ENCODE measurements at regions not wholly inside any gene's neighbourhood (a gene's known extent, or its start where the extent isn't known, plus 50 kb on each side); places are given as distances from the start of the nearest gene placed in this dataset.
"Not testable (repeated sequence)": the region's sequence is repeated elsewhere in the genome, so short reads cannot be mapped to it uniquely, and the experiment has no call there.

GRCh38 chr15:77877869-77878577, 199.5 kb downstream of the TBC1D2B start:
- no peak for DNase-seq (ENCODE audit: low read depth in 2 of 2)

- DNase-seq (ENCODE audit: low read depth in 2 of 2): not testable (repeated sequence)
Observed at GRCh38 chr15:77876107-77876820, 201.2 kb downstream of the TBC1D2B start.

DNA sequence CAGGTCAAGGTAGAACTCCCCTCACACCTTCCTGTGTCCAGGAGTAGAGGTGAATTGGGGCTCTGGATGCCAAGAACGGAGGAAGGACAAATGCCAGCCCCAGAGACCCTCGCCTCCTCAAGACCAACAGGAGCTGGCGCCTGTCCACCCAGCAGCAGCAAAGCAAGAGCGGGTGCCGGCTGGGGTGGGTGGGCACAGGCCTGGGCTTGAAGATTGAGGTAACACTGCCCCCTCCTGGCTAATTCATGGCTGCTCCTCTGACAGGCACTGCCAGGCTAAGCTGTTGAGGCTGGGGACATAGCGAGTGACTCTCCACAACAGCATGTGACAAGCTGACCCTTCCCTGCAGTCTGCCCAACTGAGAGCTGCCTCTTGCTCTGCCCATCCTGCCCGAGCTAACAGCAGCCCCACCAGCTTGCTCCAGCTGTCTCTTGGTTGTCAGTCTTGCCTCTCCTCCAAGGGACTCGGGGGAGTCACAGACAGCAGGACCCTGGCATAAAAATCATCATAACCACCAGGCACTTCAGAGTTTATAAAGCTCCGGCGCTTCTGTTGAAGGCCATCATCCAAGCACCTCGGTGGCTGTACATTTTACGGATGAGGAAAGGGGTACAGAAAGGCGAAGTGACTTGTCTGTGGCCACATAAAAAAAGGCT, 202.3 kb downstream of the TBC1D2B start:
- peak in 1 of 2 donors; percentile 14 for DNase-seq (ENCODE audit: low read depth in 2 of 2)

DNA sequence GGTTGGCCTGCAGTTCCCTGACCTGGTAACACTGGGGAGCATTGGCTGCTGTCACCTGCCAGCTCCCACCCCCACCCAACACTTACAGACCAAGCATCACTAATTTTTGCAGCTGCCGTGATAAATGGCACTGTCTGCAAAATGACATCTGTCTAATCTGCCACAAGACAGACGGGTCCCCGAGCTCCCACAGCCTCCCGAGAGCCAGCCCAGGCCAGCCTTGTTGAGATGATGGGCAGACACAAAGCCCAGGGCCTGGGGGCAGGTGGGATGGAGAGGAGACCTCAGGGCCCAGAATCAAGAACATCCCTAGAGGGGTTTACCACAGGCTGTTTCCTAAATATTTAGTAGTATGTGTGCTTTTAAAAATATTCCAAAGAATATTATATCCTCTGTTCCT, 203.4 kb downstream of the TBC1D2B start:
- no peak for DNase-seq (ENCODE audit: low read depth in 2 of 2)

GRCh38 chr15:77872521-77873425, 204.7 kb downstream of the TBC1D2B start:
- DNase-seq (ENCODE audit: low read depth in 2 of 2): not testable (repeated sequence)

DNA sequence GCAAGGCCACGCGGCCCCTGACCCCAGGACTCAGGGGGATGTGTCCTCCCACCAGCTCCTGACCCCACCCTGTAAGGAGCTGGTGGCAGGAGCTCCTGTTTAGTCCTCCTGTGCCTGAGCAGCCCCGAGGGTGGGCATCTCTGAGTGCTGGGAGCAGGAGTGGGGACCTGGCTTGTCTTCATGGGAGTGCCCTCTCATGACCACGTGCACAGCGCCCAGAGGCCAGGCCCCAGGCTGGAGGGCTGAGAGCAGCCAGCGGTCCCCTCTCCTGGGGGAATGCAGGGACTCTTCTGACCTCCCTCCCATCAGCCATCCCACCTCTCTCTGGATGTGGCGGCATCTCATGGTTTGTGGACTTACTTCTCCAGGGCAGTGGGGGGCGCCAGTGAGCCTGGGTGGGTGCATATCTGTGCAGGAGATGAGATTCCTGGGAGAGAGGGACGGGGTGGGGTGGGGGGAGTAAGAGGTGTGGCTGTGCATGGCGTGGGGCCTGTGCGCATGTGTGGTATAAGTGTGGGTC, 205.6 kb downstream of the TBC1D2B start:
- no peak for DNase-seq (ENCODE audit: low read depth in 2 of 2)

DNA sequence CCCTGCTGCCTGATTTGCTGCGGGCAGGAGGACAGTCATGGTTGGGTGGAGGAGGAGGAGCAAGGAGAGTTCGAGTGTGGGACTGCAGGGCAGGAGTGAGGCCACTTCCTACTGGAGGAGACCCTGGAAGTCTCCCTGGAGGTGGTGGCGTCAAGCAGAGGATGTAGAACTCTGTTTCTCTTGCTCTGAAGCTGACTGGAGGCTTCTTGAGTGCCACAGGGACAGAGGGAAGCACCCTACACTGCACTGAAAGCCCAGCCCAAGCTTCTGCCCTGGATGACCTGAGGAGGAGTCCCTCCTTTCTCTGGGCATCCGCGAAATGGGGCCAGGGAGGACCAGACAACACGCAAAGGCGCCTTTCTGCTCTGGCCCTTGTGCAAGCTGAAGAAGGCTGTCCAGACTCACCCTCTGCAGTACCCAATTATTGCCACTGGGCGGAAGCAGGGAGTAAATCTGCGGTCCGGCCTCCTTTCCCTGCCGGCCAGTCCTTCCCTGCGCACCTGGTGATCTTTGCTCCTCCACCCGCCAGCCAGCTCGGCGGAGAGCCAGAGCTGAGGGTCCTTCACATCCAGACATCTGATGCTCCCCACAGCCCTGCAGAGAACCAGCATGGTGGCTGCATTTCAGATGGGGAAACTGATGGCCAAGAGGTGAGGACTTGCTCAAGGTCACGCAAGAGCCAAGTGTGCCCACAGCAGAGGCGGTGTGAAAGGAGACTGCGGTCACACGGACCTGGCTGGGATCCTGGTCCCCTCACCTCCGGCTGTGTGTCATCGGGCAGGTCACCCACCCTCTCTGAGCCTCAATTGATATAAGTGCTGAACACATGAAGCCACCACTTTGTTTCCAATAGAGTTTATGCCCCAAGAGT, 207.1 kb downstream of the TBC1D2B start:
- DNase-seq (ENCODE audit: low read depth in 2 of 2): no peak

DNA sequence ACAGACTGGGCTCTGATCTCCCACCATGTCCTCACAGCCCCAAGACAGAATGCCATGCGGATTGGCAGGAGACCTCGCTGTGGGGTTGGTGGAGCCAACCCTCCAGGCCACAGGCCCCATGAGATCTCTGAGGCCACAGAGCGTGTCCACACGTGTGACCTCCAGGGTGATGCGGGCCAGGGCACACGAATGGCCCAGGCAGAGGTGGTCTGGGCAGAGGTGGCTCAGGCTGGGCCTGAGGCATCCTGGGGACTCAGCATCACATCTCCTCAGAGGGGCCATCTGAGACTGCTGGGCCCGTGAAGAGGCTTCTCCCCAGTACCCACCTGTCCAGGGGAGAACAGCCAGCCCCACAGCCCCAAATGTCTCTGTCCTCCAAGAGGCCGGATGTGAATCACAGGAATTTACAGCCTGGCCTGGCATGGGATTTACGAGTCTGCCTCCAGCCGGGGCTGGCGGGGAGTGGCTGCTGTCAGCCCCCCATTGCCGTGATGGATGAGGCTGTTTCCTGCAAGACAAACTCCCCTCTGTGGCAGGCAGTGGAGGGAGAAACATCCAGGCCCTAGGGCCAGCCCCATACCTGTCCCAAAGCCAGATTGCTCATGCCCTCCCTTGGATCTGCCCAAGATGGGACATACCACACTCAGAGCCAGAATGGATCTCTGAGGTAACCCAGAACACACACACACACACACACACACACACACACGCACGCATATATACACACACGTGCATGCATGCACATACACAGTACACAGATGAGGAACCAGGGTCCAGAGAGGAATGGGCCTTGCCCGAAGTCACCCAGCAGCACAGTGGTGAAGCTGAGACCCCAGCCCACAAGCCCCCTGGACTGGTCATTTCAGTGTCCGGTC, 208.3 kb downstream of the TBC1D2B start:
- DNase-seq (ENCODE audit: low read depth in 2 of 2): no peak

DNA sequence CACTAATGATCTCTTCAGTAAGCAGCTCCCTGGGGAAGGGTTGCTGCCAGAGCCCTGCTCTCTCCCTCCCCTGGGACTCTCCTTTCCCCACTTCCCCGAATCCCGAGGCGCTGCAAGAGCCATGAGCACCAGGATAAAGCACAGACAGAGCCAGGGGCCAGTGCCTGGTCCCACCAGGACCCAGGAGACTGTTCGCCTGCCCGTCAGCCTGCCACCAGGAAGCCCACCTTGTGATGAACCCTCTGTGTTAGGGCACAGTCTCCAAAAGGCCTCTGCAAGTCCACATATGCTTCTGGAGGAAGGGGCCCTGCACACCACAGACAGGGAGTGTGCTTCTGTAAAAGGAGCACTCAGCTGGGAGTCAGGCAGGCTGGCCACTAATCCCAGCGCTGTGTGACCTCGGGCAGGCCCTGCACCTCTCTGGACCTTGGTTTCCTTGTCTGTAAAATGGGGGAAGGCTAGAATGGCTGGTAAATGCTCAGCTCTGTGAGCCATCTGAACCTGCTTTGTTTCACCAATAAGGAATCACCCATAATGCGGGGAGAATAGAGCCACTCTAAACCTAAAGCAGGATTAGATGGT, 209.4 kb downstream of the TBC1D2B start:
- not testable (repeated sequence) for DNase-seq (ENCODE audit: low read depth in 2 of 2)

GRCh38 chr15:77867266-77868047, 210.1 kb downstream of the TBC1D2B start:
- no peak for DNase-seq (ENCODE audit: low read depth in 2 of 2)

GRCh38 chr15:77866596-77867125, 210.8 kb downstream of the TBC1D2B start:
- no peak for DNase-seq (ENCODE audit: low read depth in 2 of 2)

GRCh38 chr15:77866186-77866585, 211.3 kb downstream of the TBC1D2B start:
- DNase-seq (ENCODE audit: low read depth in 2 of 2): no peak

DNA sequence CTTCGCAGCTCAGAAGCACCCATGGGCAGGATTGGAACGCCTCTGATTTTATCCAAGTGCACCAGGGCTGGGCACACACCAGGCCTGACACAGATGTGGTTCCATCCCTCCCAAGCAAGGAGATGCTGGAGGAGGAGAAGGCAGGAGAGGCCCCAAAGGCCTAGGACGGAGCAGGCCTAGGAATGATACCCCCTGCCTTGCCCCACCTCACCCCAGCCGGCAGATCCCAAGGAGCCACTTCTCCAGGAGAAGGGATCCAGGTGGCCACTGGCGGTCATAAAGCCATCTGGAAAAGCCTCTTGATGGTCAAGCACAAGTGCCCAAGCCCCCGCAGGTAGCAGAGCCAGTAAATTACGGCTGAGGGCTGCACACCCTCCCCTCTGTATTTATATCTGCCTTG, 211.8 kb downstream of the TBC1D2B start:
- no peak for DNase-seq (ENCODE audit: low read depth in 2 of 2)

DNA sequence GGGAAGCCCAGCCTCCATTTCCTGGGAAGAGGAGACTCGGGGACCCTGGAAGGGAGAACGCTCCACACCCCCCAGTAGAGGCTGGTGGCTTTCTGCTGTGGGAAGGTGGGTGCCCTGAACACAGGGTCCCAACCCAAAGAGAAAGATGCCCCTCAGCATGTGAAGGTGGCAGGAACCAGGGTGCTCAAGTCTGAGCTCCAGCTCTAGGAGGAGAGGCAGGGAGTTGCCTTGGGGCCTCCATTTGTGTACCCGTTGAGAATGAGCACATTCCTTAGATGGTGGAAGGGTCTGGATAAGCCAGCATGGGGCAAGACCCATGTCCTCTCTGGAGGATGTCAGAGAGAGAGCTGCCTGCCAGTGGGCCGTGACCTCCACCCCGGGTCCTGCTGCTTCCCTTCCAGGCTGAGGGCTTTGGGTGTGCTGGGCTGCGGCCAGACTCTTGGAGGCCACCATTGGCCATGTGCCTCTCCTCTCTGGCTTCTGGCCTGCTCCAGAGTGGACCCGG, 212.4 kb downstream of the TBC1D2B start:
- no peak for DNase-seq (ENCODE audit: low read depth in 2 of 2)

DNA sequence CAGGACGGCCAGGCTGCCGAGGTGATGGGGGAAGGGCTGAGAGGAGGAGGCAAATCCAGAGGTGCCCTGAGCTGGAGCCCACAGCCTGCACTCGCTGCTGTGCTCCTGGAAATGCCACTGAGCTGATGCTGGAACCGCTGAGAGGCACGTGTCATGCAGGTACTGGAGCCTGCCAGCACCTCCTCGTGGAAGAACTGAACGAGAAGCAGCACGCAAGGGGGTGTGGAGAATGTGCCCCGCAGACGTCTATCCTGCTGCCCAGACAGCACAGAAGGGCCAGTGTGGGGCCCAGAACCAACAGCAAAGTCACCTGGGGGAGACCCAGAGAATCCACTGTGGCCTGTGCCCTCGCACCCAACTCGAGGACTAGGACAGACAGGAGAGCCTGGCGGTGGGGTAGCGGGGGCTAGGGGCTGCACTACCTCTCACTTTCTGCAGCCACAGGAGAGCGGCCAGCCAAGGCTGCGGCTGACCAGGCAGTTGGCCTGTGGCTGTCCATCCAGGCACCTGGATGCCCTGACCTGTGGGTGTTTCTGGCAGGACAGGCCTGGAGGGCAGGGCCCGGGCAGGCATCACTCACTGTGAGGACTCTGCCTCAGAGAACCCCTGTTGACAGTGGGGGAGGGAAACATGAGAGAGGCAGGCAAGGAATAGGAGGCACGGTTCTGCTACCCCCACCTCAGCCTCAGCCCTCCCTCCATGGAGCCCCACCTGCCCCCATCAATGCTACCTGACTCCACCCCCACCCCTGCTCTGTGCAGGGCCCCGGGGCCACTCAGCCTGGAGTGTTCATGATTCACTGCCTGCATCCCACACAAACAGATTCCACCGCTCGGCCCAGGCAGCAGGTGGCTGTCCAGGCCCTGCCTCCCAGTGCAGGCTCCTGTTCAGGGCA, 213.1 kb downstream of the TBC1D2B start:
- DNase-seq (ENCODE audit: low read depth in 2 of 2): no peak

DNA sequence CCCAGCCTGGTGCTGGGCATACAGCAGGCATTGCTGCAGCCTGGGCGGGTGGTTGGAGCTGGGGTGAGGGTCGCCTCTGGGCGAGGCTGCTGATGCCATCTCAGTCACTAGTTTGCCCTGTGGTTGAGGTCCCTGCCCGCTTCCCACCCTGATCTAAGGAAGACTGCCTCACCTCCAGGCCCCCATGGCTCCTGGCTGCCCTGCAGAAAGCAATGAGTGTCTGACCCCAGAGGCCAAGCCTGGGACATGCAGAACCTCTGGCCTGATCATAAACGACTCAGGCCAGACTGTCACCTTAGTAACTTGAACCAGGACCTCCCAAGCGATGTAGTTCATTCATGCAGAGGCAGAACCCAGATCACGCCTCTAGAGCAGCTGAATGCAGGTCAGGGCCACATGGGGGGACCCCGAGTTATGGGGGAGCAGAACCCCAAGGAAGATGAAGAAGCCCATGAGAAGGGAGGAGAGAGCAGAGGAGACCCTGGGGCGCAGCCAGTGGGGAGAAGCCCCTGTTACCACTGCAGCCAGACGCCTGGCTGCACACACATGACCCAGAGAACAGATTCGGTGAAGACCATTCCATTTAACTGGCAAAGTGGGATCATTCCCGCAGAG, 213.9 kb downstream of the TBC1D2B start:
- DNase-seq (ENCODE audit: low read depth in 2 of 2): no peak

Data from stimulated activated CD4-positive, alpha-beta T cell treated with anti-CD3 and anti-CD28 coated beads, Interleukin-1b, Interleukin-23, amount 100 ng/mL, for 4 hours (primary cell).